ENCODE measurements at regions not wholly inside any gene's neighbourhood (a gene's known extent, or its start where the extent isn't known, plus 50 kb on each side); places are given as distances from the start of the nearest gene placed in this dataset.

- FAIRE-seq (no peak), DNase-seq (peak; percentile 20 to 22)
- H3K4me1 ChIP-seq (ENCODE audit: control insufficient read depth in 3 of 3, insufficient read depth in 2 of 3, low read depth in 1 of 3, low read length in 2 of 3), result no peaks in the 10 kb centered on the region
- H3K9me3 ChIP-seq (ENCODE audit: control insufficient read depth in 2 of 2, insufficient read depth in 1 of 2, low read depth in 1 of 2, low read length in 1 of 2), result peaks cover 0 to 7% of the 10 kb centered on the region in 2 donors
- H3K27me3 ChIP-seq (ENCODE audit: control insufficient read depth in 3 of 3, insufficient read depth in 3 of 3, low read length in 3 of 3), result no peaks in the 10 kb centered on the region
- no peak overlapping the region for H3K4me3 ChIP-seq (ENCODE audit: low read depth in 1 of 3, low read length in 3 of 3)
- 75 to 88% (median 84%) methylated on average over 2 of the region's 2 CpGs for WGBS, 3 donors
- no peaks in the 10 kb centered on the region for H3K36me3 ChIP-seq (ENCODE audit: control insufficient read depth in 3 of 3, insufficient read depth in 2 of 3, low read depth in 1 of 3, low read length in 3 of 3)
- no peak overlapping the region for H3K27ac ChIP-seq (ENCODE audit: low read depth in 1 of 3, low read length in 2 of 3)
These were observed 61.3 kb upstream of the SPIN1 start for GRCh38 chr9:88326936-88327335.

DNA sequence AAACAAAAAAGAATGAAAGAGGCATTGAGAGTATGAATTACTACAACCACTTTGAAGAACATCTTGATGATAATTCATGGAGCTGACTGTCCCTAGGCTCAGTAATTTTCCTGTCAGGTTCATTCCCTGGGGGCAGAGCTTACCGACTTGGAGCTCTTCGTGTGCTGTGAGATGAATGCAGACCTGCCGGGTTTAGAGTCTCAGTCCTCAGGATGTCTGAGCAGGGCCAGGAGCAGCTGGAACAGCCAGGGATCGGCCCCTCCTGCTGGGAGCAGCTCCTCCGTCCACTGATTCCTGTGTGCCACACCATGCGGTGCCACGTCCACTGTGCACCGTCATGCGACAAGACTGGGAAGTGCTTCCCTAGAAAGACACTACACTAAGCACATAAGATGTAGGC, 62.2 kb upstream of the SPIN1 start:
- Histone ChIP-seq H3K4me1 (ENCODE audit: control insufficient read depth in 3 of 3, insufficient read depth in 2 of 3, low read depth in 1 of 3, low read length in 2 of 3) (no peaks in the 10 kb centered on the region), H3K4me3 (ENCODE audit: low read depth in 1 of 3, low read length in 3 of 3) (no peak overlapping the region), H3K27me3 (ENCODE audit: control insufficient read depth in 3 of 3, insufficient read depth in 3 of 3, low read length in 3 of 3) (no peaks in the 10 kb centered on the region), H3K27ac (ENCODE audit: low read depth in 1 of 3, low read length in 2 of 3) (no peak overlapping the region), H3K36me3 (ENCODE audit: control insufficient read depth in 3 of 3, insufficient read depth in 2 of 3, low read depth in 1 of 3, low read length in 3 of 3) (no peaks in the 10 kb centered on the region), H3K9me3 (ENCODE audit: control insufficient read depth in 2 of 2, insufficient read depth in 1 of 2, low read depth in 1 of 2, low read length in 1 of 2) (peaks cover 0 to 7% of the 10 kb centered on the region in 2 donors)
- DNase-seq (no peak), FAIRE-seq (no peak)
- WGBS, 3 donors, result 90 to 93% (median 91%) methylated on average over 9 of the region's 9 CpGs

- 53 to 77% (median 71%) methylated on average over 4 of the region's 4 CpGs for WGBS, 3 donors
- FAIRE-seq (no peak), DNase-seq (peak in 1 of 2 donors; percentile 65)
These were observed 65.2 kb upstream of the SPIN1 start for GRCh38 chr9:88322906-88323566.

GRCh38 chr9:88321764-88322163, 66.5 kb upstream of the SPIN1 start:
- H3K27ac ChIP-seq (ENCODE audit: low read depth in 1 of 3, low read length in 2 of 3), result no peak overlapping the region
- H3K36me3 ChIP-seq (ENCODE audit: control insufficient read depth in 3 of 3, insufficient read depth in 2 of 3, low read depth in 1 of 3, low read length in 3 of 3), result no peaks in the 10 kb centered on the region
- no peaks in the 10 kb centered on the region for H3K9me3 ChIP-seq (ENCODE audit: control insufficient read depth in 2 of 2, insufficient read depth in 1 of 2, low read depth in 1 of 2, low read length in 1 of 2)
- H3K4me1 ChIP-seq (ENCODE audit: control insufficient read depth in 3 of 3, insufficient read depth in 2 of 3, low read depth in 1 of 3, low read length in 2 of 3), result no peaks in the 10 kb centered on the region
- H3K4me3 ChIP-seq (ENCODE audit: low read depth in 1 of 3, low read length in 3 of 3), result no peak overlapping the region
- DNase-seq, result no peak
- no peak for FAIRE-seq
- H3K27me3 ChIP-seq (ENCODE audit: control insufficient read depth in 3 of 3, insufficient read depth in 3 of 3, low read length in 3 of 3), result no peaks in the 10 kb centered on the region
- WGBS, 3 donors, result 80 to 82% (median 80%) methylated on average over 4 of the region's 4 CpGs

More at GRCh38 chr9:88322906-88323566, 65.2 kb upstream of the SPIN1 start:
- Histone ChIP-seq H3K27me3 (ENCODE audit: control insufficient read depth in 3 of 3, insufficient read depth in 3 of 3, low read length in 3 of 3) (no peaks in the 10 kb centered on the region), H3K4me3 (ENCODE audit: low read depth in 1 of 3, low read length in 3 of 3) (no peak overlapping the region), H3K4me1 (ENCODE audit: control insufficient read depth in 3 of 3, insufficient read depth in 2 of 3, low read depth in 1 of 3, low read length in 2 of 3) (no peaks in the 10 kb centered on the region), H3K36me3 (ENCODE audit: control insufficient read depth in 3 of 3, insufficient read depth in 2 of 3, low read depth in 1 of 3, low read length in 3 of 3) (no peaks in the 10 kb centered on the region), H3K9me3 (ENCODE audit: control insufficient read depth in 2 of 2, insufficient read depth in 1 of 2, low read depth in 1 of 2, low read length in 1 of 2) (no peaks in the 10 kb centered on the region), H3K27ac (ENCODE audit: low read depth in 1 of 3, low read length in 2 of 3) (peak overlapping the region in 1 of 3 donors; percentile 24)

DNA sequence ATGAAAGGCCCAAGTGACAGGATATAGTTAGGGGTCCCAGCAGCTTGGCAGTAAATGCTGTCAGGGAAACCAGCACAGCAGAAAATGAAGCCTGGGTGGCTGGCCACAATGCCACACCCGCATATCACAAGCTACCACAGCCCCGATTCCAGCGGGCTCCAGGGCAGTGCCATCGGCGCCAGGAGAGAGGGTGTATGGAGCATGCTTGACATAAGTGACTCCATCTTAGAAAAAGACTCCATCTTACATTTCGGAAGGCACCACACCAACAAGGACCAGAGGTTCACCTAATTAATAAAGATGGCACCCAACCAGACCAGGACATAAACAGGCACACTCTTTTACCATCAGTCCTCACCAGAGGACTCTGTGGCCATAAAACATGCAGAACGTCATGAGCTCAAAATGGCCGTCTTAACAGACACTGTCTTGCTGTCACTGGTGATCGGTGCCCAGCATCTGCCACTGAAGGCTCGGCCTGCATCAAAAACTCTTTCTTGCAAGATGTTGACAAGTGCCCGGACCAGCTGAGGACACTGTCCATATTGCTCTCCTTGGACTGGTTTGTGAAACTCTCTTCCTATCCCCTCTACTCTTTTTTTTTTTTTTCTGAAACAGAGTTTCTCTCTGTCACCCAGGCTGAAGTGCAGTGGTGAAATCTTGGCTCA, 67.4 kb upstream of the SPIN1 start:
- WGBS, 3 donors, result 94 to 96% (median 95%) methylated on average over 11 of the region's 11 CpGs
- H3K4me3 ChIP-seq (ENCODE audit: low read depth in 1 of 3, low read length in 3 of 3), result no peak overlapping the region
- no peaks in the 10 kb centered on the region for H3K27me3 ChIP-seq (ENCODE audit: control insufficient read depth in 3 of 3, insufficient read depth in 3 of 3, low read length in 3 of 3)
- DNase-seq, result no peak
- no peaks in the 10 kb centered on the region for H3K9me3 ChIP-seq (ENCODE audit: control insufficient read depth in 2 of 2, insufficient read depth in 1 of 2, low read depth in 1 of 2, low read length in 1 of 2)
- no peak overlapping the region for H3K27ac ChIP-seq (ENCODE audit: low read depth in 1 of 3, low read length in 2 of 3)
- no peak for FAIRE-seq
- no peaks in the 10 kb centered on the region for H3K36me3 ChIP-seq (ENCODE audit: control insufficient read depth in 3 of 3, insufficient read depth in 2 of 3, low read depth in 1 of 3, low read length in 3 of 3)
- no peaks in the 10 kb centered on the region for H3K4me1 ChIP-seq (ENCODE audit: control insufficient read depth in 3 of 3, insufficient read depth in 2 of 3, low read depth in 1 of 3, low read length in 2 of 3)

DNA sequence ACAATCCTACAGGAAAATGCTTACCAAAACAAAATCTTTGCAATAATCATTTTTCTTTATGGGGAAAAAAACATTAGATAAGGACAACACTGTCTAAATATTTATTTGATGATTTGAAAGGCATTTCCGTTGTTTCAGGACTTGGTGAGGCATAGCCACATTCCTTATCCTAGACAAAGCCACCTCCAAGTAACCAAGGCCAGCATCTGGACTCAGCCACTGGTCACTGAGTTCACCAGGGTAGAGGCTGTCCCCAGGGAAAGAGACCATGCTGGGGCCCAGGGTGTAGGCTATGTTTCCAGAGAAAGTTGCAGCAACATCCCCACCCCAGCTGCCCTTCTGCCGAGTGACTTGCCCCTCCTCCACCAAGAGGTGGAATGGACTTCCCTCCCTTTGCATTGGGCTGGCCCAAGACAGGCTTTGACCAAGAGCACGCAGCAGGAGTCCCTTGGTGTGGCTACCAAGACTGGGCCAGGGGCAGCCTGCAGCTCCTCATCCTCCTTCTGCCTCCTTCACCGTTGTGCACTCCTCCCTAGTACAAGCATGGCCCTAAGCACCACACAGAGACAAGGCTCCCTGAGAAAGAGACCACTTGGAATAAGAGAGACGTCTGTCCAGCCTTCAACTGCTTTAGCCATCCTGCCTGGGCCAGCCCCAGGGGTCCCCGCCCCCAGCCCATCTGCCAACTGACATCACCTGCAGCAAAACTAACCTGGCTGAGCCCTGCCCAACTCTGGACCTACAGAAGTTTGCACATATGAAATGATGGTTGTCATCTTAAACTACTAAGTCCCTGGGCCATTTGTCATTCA, 68.1 kb upstream of the SPIN1 start:
- 75 to 85% (median 78%) methylated on average over 5 to 6 of the region's 6 CpGs for WGBS, 3 donors
- DNase-seq, result no peak
- Histone ChIP-seq H3K27me3 (ENCODE audit: control insufficient read depth in 3 of 3, insufficient read depth in 3 of 3, low read length in 3 of 3) (no peaks in the 10 kb centered on the region), H3K4me1 (ENCODE audit: control insufficient read depth in 3 of 3, insufficient read depth in 2 of 3, low read depth in 1 of 3, low read length in 2 of 3) (no peaks in the 10 kb centered on the region), H3K27ac (ENCODE audit: low read depth in 1 of 3, low read length in 2 of 3) (no peak overlapping the region), H3K36me3 (ENCODE audit: control insufficient read depth in 3 of 3, insufficient read depth in 2 of 3, low read depth in 1 of 3, low read length in 3 of 3) (no peaks in the 10 kb centered on the region), H3K4me3 (ENCODE audit: low read depth in 1 of 3, low read length in 3 of 3) (no peak overlapping the region), H3K9me3 (ENCODE audit: control insufficient read depth in 2 of 2, insufficient read depth in 1 of 2, low read depth in 1 of 2, low read length in 1 of 2) (no peaks in the 10 kb centered on the region)
- FAIRE-seq, result no peak

GRCh38 chr9:88313364-88314220, 74.7 kb upstream of the SPIN1 start:
- WGBS, 3 donors, result 67 to 75% (median 67%) methylated on average over 15 of the region's 15 CpGs
- Histone ChIP-seq H3K9me3 (ENCODE audit: control insufficient read depth in 2 of 2, insufficient read depth in 1 of 2, low read depth in 1 of 2, low read length in 1 of 2) (no peaks in the 10 kb centered on the region), H3K36me3 (ENCODE audit: control insufficient read depth in 3 of 3, insufficient read depth in 2 of 3, low read depth in 1 of 3, low read length in 3 of 3) (no peaks in the 10 kb centered on the region), H3K4me1 (ENCODE audit: control insufficient read depth in 3 of 3, insufficient read depth in 2 of 3, low read depth in 1 of 3, low read length in 2 of 3) (peaks cover 0 to 7% (median 0%) of the 10 kb centered on the region in 3 donors), H3K4me3 (ENCODE audit: low read depth in 1 of 3, low read length in 3 of 3) (no peak overlapping the region), H3K27ac (ENCODE audit: low read depth in 1 of 3, low read length in 2 of 3) (no peak overlapping the region), H3K27me3 (ENCODE audit: control insufficient read depth in 3 of 3, insufficient read depth in 3 of 3, low read length in 3 of 3) (no peaks in the 10 kb centered on the region)
- DNase-seq (peak in 1 of 2 donors; percentile 36), FAIRE-seq (no peak)

Data from small intestine (tissue), 7 donors.